ENCODE measurements at regions not wholly inside any gene's neighbourhood (a gene's known extent, or its start where the extent isn't known, plus 50 kb on each side); places are given as distances from the start of the nearest gene placed in this dataset.

- Histone ChIP-seq H3K4me3 (ENCODE audit: low read length) (no peak overlapping the region), H3K4me1 (ENCODE audit: low read length) (no peaks in the 10 kb centered on the region), H2AFZ (ENCODE audit: low read length) (no peak overlapping the region), H3K9me3 (replicated peaks; ENCODE audit: insufficient read depth, low read length) (no peaks in the 10 kb centered on the region), H3F3A (ENCODE audit: insufficient read depth, low read length) (no peaks in the 10 kb centered on the region), H3K36me3 (replicated peaks; ENCODE audit: insufficient read depth, low read length) (no peaks in the 10 kb centered on the region), H3K79me2 (ENCODE audit: low read length) (no peaks in the 10 kb centered on the region), H3K27me3 (replicated peaks; ENCODE audit: insufficient read depth, low read length) (no peaks in the 10 kb centered on the region), H3K9ac (ENCODE audit: low read length) (no peak overlapping the region), H3K4me2 (ENCODE audit: low read depth, low read length) (no peak overlapping the region), H4K20me1 (ENCODE audit: insufficient read depth, low read length) (no peaks in the 10 kb centered on the region), H3K9me2 (replicated peaks; ENCODE audit: insufficient read depth, low read length) (no peaks in the 10 kb centered on the region), H3K27ac (ENCODE audit: low read length) (no peak overlapping the region)
- TF ChIP-seq EZH2 (optimal IDR thresholded peaks at IDR 0.05; ENCODE audit: low read depth, low read length) = no peak
- no peak for TF ChIP-seq EZH2phosphoT487 (IDR thresholded peaks at IDR 0.05; ENCODE audit: low read length)
- TF ChIP-seq, protein P1, sequence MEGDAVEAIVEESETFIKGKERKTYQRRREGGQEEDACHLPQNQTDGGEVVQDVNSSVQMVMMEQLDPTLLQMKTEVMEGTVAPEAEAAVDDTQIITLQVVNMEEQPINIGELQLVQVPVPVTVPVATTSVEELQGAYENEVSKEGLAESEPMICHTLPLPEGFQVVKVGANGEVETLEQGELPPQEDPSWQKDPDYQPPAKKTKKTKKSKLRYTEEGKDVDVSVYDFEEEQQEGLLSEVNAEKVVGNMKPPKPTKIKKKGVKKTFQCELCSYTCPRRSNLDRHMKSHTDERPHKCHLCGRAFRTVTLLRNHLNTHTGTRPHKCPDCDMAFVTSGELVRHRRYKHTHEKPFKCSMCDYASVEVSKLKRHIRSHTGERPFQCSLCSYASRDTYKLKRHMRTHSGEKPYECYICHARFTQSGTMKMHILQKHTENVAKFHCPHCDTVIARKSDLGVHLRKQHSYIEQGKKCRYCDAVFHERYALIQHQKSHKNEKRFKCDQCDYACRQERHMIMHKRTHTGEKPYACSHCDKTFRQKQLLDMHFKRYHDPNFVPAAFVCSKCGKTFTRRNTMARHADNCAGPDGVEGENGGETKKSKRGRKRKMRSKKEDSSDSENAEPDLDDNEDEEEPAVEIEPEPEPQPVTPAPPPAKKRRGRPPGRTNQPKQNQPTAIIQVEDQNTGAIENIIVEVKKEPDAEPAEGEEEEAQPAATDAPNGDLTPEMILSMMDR (IDR thresholded peaks at IDR 0.05; ENCODE audit: low read length) = no peak
- no peak for DNase-seq
Measured at GRCh38 chr2:7127687-7128086, 210.5 kb downstream of the RNF144A start.

GRCh38 chr2:7131261-7131660 lies 214.0 kb downstream of the RNF144A start:
- H3K79me2 ChIP-seq (ENCODE audit: low read length) = no peaks in the 10 kb centered on the region
- H2AFZ ChIP-seq (ENCODE audit: low read length) = no peak overlapping the region
- H3K27ac ChIP-seq (ENCODE audit: low read length) = no peak overlapping the region
- TF ChIP-seq, protein P1 (IDR thresholded peaks at IDR 0.05; ENCODE audit: low read length) = no peak
- TF ChIP-seq EZH2phosphoT487 (IDR thresholded peaks at IDR 0.05; ENCODE audit: low read length) (no peak), EZH2 (optimal IDR thresholded peaks at IDR 0.05; ENCODE audit: low read depth, low read length) (no peak)
- H3K9ac ChIP-seq (ENCODE audit: low read length) = no peak overlapping the region
- H4K20me1 ChIP-seq (ENCODE audit: insufficient read depth, low read length) = no peaks in the 10 kb centered on the region
- no peaks in the 10 kb centered on the region for H3K9me3 ChIP-seq (replicated peaks; ENCODE audit: insufficient read depth, low read length)
- H3K4me2 ChIP-seq (ENCODE audit: low read depth, low read length) = no peak overlapping the region
- H3K4me1 ChIP-seq (ENCODE audit: low read length) = no peaks in the 10 kb centered on the region
- no peaks in the 10 kb centered on the region for H3K27me3 ChIP-seq (replicated peaks; ENCODE audit: insufficient read depth, low read length)
- H3K9me2 ChIP-seq (replicated peaks; ENCODE audit: insufficient read depth, low read length) = no peaks in the 10 kb centered on the region
- no peak overlapping the region for H3K4me3 ChIP-seq (ENCODE audit: low read length)
- no peaks in the 10 kb centered on the region for H3K36me3 ChIP-seq (replicated peaks; ENCODE audit: insufficient read depth, low read length)
- no peaks in the 10 kb centered on the region for H3F3A ChIP-seq (ENCODE audit: insufficient read depth, low read length)
- no peak for DNase-seq

DNA sequence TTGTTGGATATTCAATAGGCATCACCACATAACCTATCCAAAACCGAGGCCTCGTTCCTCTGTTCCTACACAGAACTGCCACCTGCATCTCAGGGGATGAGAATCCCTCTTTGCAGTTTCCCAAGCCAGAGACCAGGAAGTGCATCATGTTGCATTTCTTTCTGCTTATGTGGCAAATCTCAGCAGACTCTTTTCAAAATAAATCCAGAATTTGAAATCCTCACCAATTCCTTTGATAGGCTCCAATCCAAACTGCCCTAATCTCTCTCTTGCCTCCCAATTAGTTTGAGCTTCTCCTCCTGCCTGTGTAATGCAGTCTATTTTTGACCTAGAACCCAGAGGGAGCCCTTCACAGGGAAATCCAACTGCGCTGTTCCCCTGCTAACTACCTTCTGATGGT lies 215.5 kb downstream of the RNF144A start:
- TF ChIP-seq EZH2phosphoT487 (IDR thresholded peaks at IDR 0.05; ENCODE audit: low read length) (no peak), EZH2 (optimal IDR thresholded peaks at IDR 0.05; ENCODE audit: low read depth, low read length) (no peak)
- TF ChIP-seq, protein P1 (IDR thresholded peaks at IDR 0.05; ENCODE audit: low read length) = no peak
- Histone ChIP-seq H4K20me1 (ENCODE audit: insufficient read depth, low read length) (no peaks in the 10 kb centered on the region), H3K9me3 (replicated peaks; ENCODE audit: insufficient read depth, low read length) (no peaks in the 10 kb centered on the region), H3K79me2 (ENCODE audit: low read length) (no peaks in the 10 kb centered on the region), H3K27me3 (replicated peaks; ENCODE audit: insufficient read depth, low read length) (no peaks in the 10 kb centered on the region), H3K4me2 (ENCODE audit: low read depth, low read length) (no peak overlapping the region), H2AFZ (ENCODE audit: low read length) (no peak overlapping the region), H3F3A (ENCODE audit: insufficient read depth, low read length) (no peaks in the 10 kb centered on the region), H3K9me2 (replicated peaks; ENCODE audit: insufficient read depth, low read length) (no peaks in the 10 kb centered on the region), H3K4me1 (ENCODE audit: low read length) (no peaks in the 10 kb centered on the region), H3K4me3 (ENCODE audit: low read length) (no peak overlapping the region), H3K27ac (ENCODE audit: low read length) (no peak overlapping the region), H3K36me3 (replicated peaks; ENCODE audit: insufficient read depth, low read length) (no peaks in the 10 kb centered on the region), H3K9ac (ENCODE audit: low read length) (no peak overlapping the region)
- DNase-seq = no peak
